ENCODE measurements at regions not wholly inside any gene's neighbourhood (a gene's known extent, or its start where the extent isn't known, plus 50 kb on each side); places are given as distances from the start of the nearest gene placed in this dataset.

DNA sequence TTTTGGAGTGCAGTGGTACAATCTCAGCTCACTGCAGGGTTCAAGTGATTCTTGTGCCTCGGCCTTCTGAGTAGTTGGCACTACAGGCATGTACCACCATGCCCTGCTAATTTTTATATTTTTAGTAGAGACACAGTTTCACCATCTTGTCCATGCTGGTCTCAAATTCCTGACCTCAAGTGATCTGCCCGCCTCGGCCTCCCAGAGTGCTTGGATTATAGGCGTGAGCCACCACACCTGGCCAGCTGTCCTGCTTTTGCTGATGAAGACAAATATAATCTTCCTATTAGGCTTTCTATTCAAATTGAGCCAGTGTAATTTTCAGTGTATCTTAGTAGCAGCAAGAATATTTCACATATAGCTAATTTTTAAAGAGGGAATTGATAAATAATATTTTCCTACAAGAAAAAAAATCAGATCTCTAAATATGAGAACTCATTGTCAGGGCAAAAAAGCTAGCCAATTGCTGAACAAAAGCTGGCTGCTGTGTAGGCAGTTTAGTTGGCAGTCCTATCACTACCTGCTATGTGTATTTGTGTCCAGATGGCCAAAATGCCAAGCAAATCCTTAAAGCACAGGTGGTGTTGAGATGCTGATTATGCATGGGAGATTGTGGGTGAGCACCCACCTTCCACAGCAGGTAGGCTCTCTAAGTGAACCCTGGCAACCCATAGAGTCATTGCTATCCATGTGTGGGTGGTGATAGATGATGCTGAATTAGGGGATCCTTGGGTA, 60.8 kb upstream of the STAM2 start:
- ATAC-seq (no peak), DNase-seq (ENCODE audit: extremely low read depth in 1 of 4, low spot score in 3 of 4) (no peak), FAIRE-seq (no peak)
- ChIA-PET CTCF (ENCODE audit: low intra/inter-chr PET ratio) (no interaction called here), POLR2A (no interaction called here)
- no peaks in the 10 kb centered on the region for H3K36me3 ChIP-seq (ENCODE audit: control insufficient read depth, insufficient read depth, low read length)
- no peaks in the 10 kb centered on the region for H4K20me1 ChIP-seq (replicated peaks; ENCODE audit: control insufficient read depth, insufficient read depth, low read length)
- BruUV-seq (replicated peaks): no TSS peak
- no peaks in the 10 kb centered on the region for H3K9me3 ChIP-seq (replicated peaks; ENCODE audit: control insufficient read depth, insufficient read depth, low read depth, low read length)
- in situ Hi-C loops (cut with MboI): no loop called here
- H3K4me3 ChIP-seq: no peak overlapping the region
- peaks cover 0 to 2% of the 10 kb centered on the region in 2 experiments; a peak in 1 of 5 replicates for H3K27me3 ChIP-seq (ENCODE audit: control insufficient read depth in 2 of 2, insufficient read depth in 2 of 2, low read length in 2 of 2)
- H3K9me1 ChIP-seq (ENCODE audit: control insufficient read depth, insufficient read depth, low read length): no peaks in the 10 kb centered on the region
- intact Hi-C loops (cut with micrococcal nuclease): no loop called here
- 0% methylated on average over 4 of the region's 4 CpGs for WGBS (ENCODE audit: insufficient coverage, low coverage, missing lambda C conversion rate)
- H3K27ac ChIP-seq (ENCODE audit: extremely low read depth, low read depth, low read length): no peak overlapping the region
- H3K4me1 ChIP-seq (replicated peaks in 1 of 2; ENCODE audit: control insufficient read depth in 2 of 2, insufficient read depth in 2 of 2, low read length in 2 of 2): no peaks in the 10 kb centered on the region
- H3K9ac ChIP-seq (ENCODE audit: insufficient read depth in 1 of 2, low read depth in 2 of 2, low read length in 2 of 2): no peak overlapping the region
- H3K79me2 ChIP-seq (ENCODE audit: control insufficient read depth, insufficient read depth, low read length): no peaks in the 10 kb centered on the region
- no peak overlapping the region for H2AFZ ChIP-seq (ENCODE audit: low read depth, low read length)
- no peak overlapping the region for H3K4me2 ChIP-seq (ENCODE audit: insufficient read depth, low read length)
- TF ChIP-seq MCM7 (IDR thresholded peaks at IDR 0.05): no peak
- no peak for TF ChIP-seq MCM2 (IDR thresholded peaks at IDR 0.05; ENCODE audit: low read depth)
- no peak for TF ChIP-seq TCF7 (IDR thresholded peaks at IDR 0.05; ENCODE audit: borderline replicate concordance)
- no peak for TF ChIP-seq ATF7 (IDR thresholded peaks at IDR 0.05)
- no peak for TF ChIP-seq ZNF780A (CRISPR knock-in tag; IDR thresholded peaks at IDR 0.05)
- TF ChIP-seq, protein P1, sequence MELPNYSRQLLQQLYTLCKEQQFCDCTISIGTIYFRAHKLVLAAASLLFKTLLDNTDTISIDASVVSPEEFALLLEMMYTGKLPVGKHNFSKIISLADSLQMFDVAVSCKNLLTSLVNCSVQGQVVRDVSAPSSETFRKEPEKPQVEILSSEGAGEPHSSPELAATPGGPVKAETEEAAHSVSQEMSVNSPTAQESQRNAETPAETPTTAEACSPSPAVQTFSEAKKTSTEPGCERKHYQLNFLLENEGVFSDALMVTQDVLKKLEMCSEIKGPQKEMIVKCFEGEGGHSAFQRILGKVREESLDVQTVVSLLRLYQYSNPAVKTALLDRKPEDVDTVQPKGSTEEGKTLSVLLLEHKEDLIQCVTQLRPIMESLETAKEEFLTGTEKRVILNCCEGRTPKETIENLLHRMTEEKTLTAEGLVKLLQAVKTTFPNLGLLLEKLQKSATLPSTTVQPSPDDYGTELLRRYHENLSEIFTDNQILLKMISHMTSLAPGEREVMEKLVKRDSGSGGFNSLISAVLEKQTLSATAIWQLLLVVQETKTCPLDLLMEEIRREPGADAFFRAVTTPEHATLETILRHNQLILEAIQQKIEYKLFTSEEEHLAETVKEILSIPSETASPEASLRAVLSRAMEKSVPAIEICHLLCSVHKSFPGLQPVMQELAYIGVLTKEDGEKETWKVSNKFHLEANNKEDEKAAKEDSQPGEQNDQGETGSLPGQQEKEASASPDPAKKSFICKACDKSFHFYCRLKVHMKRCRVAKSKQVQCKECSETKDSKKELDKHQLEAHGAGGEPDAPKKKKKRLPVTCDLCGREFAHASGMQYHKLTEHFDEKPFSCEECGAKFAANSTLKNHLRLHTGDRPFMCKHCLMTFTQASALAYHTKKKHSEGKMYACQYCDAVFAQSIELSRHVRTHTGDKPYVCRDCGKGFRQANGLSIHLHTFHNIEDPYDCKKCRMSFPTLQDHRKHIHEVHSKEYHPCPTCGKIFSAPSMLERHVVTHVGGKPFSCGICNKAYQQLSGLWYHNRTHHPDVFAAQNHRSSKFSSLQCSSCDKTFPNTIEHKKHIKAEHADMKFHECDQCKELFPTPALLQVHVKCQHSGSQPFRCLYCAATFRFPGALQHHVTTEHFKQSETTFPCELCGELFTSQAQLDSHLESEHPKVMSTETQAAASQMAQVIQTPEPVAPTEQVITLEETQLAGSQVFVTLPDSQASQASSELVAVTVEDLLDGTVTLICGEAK (IDR thresholded peaks at IDR 0.05): no peak
- TF ChIP-seq, protein P1 (CRISPR knock-in tag; IDR thresholded peaks at IDR 0.05): no peak
- no peak for TF ChIP-seq ZNF436 (CRISPR knock-in tag; IDR thresholded peaks at IDR 0.05)
- no peak for TF ChIP-seq CHCHD3 (CRISPR knock-in tag; IDR thresholded peaks at IDR 0.05)
- no peak for TF ChIP-seq PHB2 (IDR thresholded peaks at IDR 0.05; ENCODE audit: low read depth)
- TF ChIP-seq COPS2 (conservative IDR thresholded peaks at IDR 0.05): no peak
- TF ChIP-seq RBM25 (IDR thresholded peaks at IDR 0.05; ENCODE audit: low read depth, low read length, severe bottlenecking): no peak
- TF ChIP-seq PPARD (CRISPR knock-in tag; IDR thresholded peaks at IDR 0.05): no peak
- TF ChIP-seq PHB (CRISPR knock-in tag; IDR thresholded peaks at IDR 0.05): no peak
- TF ChIP-seq ZNF766 (CRISPR knock-in tag; conservative IDR thresholded peaks at IDR 0.05): no peak
- TF ChIP-seq SP1 (CRISPR knock-in tag; IDR thresholded peaks at IDR 0.05): no peak
